ENCODE measurements at regions not wholly inside any gene's neighbourhood (a gene's known extent, or its start where the extent isn't known, plus 50 kb on each side); places are given as distances from the start of the nearest gene placed in this dataset.

GRCh38 chr12:34354239-34355200, 332.2 kb downstream of the ALG10 start:
- H3K27ac ChIP-seq: no peak overlapping the region
- peaks cover 25% of the 10 kb centered on the region for H3K9me3 ChIP-seq
- H3K4me1 ChIP-seq (ENCODE audit: control insufficient read depth in 1 of 2, insufficient read depth in 1 of 2, low read depth in 1 of 2, low read length in 1 of 2): no peaks in the 10 kb centered on the region
- no peak overlapping the region for H3K4me3 ChIP-seq (ENCODE audit: low read depth in 1 of 2, low read length in 1 of 2)
- H3K36me3 ChIP-seq: no peaks in the 10 kb centered on the region
- no peak for TF ChIP-seq CTCF (IDR thresholded peaks at IDR 0.05)
- no peaks in the 10 kb centered on the region for H3K27me3 ChIP-seq

- H3K4me1 ChIP-seq (ENCODE audit: control insufficient read depth in 1 of 2, insufficient read depth in 1 of 2, low read depth in 1 of 2, low read length in 1 of 2): no peaks in the 10 kb centered on the region
- no peak for TF ChIP-seq CTCF (IDR thresholded peaks at IDR 0.05)
- H3K9me3 ChIP-seq: peaks cover 17% of the 10 kb centered on the region
- H3K4me3 ChIP-seq (ENCODE audit: low read depth in 1 of 2, low read length in 1 of 2): no peak overlapping the region
- no peaks in the 10 kb centered on the region for H3K36me3 ChIP-seq
- H3K27ac ChIP-seq: no peak overlapping the region
- no peaks in the 10 kb centered on the region for H3K27me3 ChIP-seq
These were observed 334.1 kb downstream of the ALG10 start for GRCh38 chr12:34356233-34356987.

- Histone ChIP-seq H3K4me1 (ENCODE audit: control insufficient read depth in 1 of 2, insufficient read depth in 1 of 2, low read depth in 1 of 2, low read length in 1 of 2) (no peaks in the 10 kb centered on the region), H3K27ac (no peak overlapping the region), H3K27me3 (no peaks in the 10 kb centered on the region), H3K36me3 (no peaks in the 10 kb centered on the region), H3K9me3 (peaks cover 17% of the 10 kb centered on the region), H3K4me3 (ENCODE audit: low read depth in 1 of 2, low read length in 1 of 2) (no peak overlapping the region)
- TF ChIP-seq CTCF (IDR thresholded peaks at IDR 0.05): no peak
These were observed 335.5 kb downstream of the ALG10 start for GRCh38 chr12:34357791-34358190.

GRCh38 chr12:34358198-34358597, 335.9 kb downstream of the ALG10 start:
- Histone ChIP-seq H3K9me3 (peaks cover 17% of the 10 kb centered on the region), H3K4me3 (ENCODE audit: low read depth in 1 of 2, low read length in 1 of 2) (no peak overlapping the region), H3K27me3 (no peaks in the 10 kb centered on the region), H3K36me3 (no peaks in the 10 kb centered on the region), H3K27ac (no peak overlapping the region), H3K4me1 (ENCODE audit: control insufficient read depth in 1 of 2, insufficient read depth in 1 of 2, low read depth in 1 of 2, low read length in 1 of 2) (no peaks in the 10 kb centered on the region)
- TF ChIP-seq CTCF (IDR thresholded peaks at IDR 0.05): no peak

GRCh38 chr12:34361721-34362316, 339.5 kb downstream of the ALG10 start:
- Histone ChIP-seq H3K4me3 (ENCODE audit: low read depth in 1 of 2, low read length in 1 of 2) (no peak overlapping the region), H3K27ac (no peak overlapping the region), H3K36me3 (no peaks in the 10 kb centered on the region), H3K4me1 (ENCODE audit: control insufficient read depth in 1 of 2, insufficient read depth in 1 of 2, low read depth in 1 of 2, low read length in 1 of 2) (no peaks in the 10 kb centered on the region), H3K27me3 (no peaks in the 10 kb centered on the region), H3K9me3 (peaks cover 22% of the 10 kb centered on the region)
- TF ChIP-seq CTCF (IDR thresholded peaks at IDR 0.05): no peak
